ENCODE measurements at regions not wholly inside any gene's neighbourhood (a gene's known extent, or its start where the extent isn't known, plus 50 kb on each side); places are given as distances from the start of the nearest gene placed in this dataset.

DNA sequence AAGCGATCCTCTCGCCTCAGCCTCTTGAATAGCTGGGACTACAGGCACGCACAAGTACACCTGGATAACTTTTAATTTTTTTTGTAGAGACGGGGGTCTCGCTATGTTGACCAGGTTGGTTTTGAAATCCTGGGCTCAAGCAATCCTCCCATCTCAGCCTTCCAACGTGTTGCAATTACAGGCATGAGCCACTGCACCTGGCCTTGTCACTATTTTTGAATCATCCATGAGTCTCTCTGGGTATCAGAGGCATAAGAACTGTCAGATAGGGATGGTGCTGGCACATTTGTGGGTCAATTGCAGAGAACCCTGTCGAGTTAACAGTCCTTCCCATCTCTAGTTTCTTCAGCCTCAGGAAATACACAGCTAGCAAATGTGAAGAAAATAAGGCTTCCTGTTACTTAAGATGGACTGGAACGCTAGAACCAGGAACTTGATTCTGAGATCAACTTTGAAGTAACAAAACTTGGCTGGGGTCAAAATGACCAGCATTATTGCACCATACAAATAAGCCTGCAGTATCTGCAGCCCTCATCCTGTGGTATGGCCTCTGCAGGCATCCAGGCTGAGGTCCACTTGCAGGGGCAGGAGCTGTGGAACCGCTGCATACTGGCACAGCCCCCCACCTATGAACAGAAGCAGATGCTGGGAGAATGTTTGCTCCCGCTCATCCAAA, 124.3 kb upstream of the GADD45A start:
- DNase-seq (ENCODE audit: low read depth in 2 of 2), result no peak

DNA sequence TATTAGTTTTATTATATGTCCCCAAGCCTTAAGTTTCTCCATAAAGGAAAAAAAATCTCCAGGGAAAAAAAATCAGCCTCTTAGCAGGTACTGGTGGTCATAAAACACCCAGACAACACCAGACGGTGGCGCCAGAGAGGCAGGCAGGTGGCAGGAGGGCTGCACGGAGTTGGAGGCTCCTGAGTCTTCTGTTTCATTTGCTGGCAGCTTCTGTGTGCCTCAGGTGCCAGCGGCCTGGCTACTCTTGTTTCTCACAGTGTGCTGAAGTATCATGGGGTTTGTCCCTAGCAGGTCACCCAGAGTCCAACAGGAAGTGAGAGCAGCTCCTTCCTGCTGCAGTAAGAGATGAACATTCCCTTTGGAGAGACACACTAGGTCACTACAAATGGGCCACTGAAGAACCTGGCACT, 123.3 kb upstream of the GADD45A start:
- peak; percentile 86 to 89 for DNase-seq (ENCODE audit: low read depth in 2 of 2)

DNA sequence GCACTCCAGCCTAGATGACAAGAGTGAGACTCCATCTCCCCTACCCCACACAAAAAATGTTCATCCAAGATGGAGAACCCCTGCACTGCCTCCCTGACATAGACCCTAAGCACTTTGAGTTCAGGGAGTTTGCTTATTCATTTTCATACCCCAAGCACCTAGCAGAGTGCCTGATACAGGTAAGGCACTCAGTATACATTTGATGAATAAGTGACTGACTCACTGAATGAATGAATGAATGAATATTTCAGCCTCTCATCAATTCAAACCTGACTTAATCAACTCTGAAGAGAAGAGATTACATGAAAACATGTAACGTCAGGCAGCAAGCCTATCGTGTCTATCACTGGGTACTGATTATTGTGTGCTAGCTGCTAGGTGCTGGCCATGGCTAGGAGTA, 121.3 kb upstream of the GADD45A start:
- DNase-seq (ENCODE audit: low read depth in 2 of 2), result no peak

DNA sequence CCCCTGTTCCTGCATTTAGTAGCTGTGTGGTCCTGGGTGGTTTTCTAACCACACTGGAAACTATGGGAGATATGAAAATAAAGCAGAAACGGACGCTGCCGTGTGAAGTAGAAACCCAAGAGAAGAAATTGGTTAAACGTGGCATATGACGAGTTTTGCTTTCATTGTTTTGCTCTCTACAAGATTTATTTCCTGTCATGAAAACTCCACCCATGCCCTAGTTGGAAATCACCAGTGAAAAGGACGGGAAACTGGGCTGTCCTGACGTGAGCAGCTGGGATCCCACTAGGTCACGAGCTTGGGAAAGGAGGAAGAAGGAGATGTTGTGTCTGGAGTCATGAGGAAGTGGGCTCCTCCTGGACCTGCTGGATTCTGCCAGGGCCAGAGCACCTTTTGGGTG, 120.8 kb upstream of the GADD45A start:
- DNase-seq (ENCODE audit: low read depth in 2 of 2), result no peak

DNA sequence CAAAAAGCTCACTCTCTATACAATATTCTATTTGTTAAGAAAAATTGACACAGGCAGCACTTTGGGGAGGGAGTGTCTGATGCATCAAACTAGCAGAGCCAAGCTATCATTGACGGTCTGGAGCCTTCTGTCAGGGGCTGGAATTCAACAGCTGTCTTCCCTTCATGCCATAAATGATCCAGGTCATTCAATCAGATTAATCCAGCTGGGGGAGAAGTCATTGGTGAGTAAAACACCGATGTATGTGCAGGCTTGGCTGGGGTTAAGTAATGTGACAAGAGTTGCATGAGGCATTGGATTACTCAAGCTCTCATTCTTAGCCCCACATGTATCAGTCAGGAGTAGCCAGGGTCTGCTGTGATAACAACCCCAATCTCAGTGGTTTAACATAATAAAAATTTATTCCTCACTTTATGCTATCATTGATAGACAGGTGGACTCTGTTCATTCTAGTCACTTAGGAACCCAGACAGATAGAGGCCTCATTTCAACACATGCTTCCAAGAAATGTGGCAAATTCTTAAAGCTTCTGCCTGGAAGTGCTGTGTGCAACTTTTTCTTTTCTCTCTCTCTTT, 118.1 kb upstream of the GADD45A start:
- DNase-seq (ENCODE audit: low read depth in 2 of 2), result no peak

DNA sequence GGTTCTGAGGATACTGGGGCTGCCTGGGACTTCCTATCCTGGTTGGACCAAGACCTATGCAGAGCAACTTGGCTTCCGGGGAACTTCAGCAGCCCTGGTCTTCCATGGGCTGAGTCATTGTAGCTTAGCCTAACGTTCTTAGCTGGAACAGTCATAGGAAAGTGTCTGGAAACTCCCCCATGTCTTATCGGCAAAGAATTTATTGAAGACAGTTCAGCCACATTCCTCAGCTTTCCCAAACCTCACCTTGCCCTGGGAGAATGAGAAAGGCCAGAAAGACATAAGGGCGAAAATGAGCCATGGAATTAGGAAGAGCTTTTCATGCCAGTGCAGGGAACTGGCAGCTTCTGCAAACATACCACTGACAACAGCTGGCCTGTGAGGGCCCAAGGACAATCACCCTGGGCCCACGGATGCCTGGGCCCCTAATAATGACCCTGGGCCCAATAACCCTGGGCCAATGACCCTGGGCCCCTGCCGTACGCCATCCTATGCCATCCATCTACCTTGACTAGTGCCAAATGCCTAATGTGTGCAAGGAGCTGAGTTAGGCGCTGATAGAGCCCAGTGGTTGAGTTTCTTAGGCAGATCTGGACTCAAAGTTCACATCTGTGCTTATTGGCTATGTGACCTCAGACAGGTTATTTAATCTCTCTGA, 114.4 kb upstream of the GADD45A start:
- DNase-seq (ENCODE audit: low read depth in 2 of 2), result no peak

DNA sequence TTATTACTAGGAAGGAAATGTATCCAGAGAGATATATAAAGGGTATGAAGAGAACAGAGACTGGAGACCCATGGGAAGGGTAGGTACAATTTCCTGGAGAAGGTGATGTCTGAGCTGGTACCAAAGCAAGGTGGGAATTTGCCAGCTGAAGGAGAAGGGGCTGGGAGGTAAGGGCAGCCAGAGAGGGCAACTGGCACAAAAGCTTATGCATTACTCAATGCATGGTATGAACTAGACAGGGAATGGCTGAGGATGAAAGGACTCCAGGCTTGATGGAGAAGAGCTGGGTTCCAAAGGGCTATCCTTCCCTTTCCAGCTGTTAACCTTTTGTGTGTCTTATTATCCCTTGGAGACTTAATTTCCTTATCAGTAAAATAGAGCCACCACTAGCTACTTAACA, 113.6 kb upstream of the GADD45A start:
- DNase-seq (ENCODE audit: low read depth in 2 of 2), result no peak

DNA sequence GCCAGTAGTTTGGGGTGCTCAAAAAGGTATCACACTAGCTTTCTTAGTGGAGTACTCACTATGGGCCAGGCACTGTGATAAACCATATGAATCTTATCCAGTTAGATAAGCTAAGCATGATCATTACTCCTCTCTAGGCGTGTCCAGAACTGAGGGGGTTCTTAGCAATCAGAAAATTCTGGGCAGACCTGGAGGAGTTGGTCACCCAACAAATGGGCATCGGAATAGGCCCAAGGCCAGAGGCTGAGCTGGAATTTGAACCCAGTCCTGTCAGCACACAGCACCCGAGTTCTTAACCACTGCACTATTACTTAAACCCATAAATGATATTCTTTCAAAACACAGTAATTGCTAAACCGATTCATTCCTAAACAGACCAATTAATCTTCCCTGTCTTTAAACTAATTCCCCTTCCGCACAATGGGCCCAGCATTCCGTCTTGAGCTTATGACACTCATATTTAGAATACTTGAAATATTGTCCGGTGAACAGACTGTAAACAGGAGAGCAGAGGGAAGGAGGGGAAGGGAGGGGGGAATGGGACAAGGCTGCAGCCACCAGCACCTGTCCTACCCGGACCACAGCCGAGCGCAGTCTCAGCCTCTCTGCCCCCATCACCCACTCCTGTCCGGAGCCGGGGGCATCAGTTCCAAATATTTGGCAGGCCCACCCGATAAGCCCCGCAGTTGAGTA, 113.0 kb upstream of the GADD45A start:
- DNase-seq (ENCODE audit: low read depth in 2 of 2), result no peak

DNA sequence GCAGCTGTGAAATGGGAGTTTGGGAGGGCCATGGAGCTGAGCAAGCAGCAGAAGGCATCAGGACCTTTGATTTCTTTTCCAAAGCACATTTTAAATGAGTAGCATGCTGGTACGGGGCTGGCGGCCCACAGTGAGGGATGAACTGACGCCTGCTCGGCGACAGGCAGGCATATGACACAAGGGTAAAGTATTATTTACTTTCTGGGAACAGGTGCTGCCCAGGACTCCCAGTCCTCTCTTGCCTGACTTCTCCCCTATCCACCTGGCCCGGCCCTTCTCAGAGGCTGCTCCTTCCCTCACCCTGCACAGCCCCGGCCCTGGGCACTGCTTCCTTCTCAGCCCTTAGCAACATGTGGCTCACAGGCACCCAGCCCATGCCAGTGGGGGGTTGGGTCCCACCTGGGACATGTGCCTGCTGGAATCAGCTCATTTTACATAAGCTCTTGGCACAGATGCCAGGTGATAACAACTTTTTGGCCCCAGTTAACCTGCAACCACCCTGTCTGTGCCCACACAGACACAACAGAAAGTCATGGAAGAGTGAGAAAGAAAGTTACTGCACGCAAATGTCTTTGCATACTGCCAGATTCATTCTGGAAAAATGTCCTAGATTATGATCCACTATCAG, 112.3 kb upstream of the GADD45A start:
- DNase-seq (ENCODE audit: low read depth in 2 of 2), result no peak

DNA sequence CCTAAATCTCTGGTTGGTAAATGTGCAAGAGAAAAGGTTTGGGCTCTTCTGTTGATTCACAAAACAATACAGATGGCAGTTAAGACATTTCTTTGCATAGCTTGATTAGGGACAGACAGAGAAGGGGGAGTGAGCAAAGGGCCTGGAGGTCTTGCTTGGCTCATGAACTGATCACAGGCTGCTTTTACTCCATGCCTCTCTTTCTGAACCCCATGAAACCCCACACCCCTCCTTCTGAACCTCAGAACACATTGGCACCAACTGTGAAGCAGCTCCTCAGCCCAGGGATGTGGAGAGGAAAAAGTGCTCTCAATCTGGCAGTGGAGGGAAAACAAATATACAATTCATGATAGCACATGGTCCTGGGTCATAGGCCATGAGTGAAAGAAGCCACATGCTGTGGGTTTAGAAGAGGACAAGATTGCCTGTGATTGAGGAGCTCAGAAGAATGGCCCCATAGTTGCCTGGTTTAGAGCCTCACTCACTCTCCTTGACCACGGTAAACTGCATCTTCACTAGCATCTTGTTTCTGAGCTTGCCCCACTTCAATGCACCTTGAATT, 111.6 kb upstream of the GADD45A start:
- DNase-seq (ENCODE audit: low read depth in 2 of 2), result no peak

DNA sequence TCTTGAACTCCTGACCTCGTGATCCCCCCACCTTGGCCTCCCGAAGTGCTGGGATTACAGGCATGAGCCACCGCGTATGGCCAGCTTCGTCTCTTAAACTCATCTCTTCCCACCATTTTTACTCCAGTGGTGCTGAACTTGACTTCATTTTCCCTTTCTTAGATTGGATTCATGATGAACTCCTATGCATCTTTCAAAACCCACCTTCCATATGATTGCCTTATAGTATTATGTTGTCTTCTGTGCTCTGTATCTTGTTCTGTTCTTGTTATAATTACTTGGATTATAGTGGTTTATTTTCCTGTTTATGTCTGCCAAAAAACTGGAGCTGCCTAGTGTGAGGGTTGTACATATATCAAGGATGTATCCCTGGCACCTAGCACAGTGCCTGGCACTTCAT, 110.8 kb upstream of the GADD45A start:
- no peak for DNase-seq (ENCODE audit: low read depth in 2 of 2)

DNA sequence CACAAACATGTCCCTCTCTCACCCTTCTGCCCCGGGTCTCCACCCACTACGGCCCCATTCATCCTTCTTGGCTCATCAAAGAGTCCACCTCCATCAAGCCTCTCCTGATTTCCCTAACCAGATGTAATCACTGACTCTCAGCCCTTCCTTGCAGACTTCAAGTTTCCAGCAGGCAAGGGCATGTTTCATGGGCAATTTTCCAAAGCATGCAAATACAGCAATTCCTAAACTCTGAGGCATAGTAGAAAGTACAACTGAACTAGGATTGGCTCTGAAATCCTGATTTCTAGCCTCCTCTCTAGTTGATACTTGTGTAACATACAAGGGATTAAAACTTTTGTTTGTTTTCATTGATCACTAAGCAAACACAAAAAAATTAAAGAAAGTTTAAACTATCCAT, 109.1 kb upstream of the GADD45A start:
- DNase-seq (ENCODE audit: low read depth in 2 of 2), result no peak

DNA sequence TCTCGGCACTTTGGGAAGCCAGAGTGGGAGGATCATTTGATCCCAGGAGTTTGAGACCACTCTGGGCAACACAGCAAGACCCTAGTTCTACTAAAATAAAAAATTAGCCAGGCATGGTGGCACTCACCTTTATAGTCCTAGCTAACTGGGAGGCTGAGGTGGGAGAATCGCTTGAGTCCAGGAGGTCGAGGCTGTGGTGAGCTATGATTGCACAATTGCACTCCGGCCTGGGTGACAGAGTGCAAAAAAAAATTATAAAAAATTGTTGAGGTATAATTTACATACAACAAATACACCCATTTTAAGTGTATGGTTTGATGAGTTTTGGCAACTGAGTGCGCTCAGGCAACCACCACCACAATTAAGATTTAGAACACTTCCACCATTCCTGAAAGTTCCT, 108.5 kb upstream of the GADD45A start:
- no peak for DNase-seq (ENCODE audit: low read depth in 2 of 2)

DNA sequence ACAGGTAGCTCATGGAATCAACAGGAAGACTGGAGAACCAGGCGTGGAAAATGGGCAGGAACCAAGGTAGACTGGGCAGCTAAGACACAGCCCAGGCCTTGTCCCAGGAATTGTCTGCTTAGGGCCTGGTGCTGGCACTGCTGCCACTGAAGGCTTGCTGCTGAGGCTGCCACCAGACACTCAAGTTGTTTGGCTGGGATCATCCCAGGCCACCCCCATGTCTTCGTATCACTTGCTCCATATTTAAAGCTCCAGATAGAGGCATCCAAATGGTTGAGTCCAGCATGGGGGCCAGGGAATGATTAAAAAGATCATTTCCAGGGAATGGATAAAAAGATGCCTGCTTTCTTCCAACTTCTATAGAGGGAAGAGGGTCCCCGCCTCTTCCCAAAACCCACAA, 107.4 kb upstream of the GADD45A start:
- no peak for DNase-seq (ENCODE audit: low read depth in 2 of 2)

DNA sequence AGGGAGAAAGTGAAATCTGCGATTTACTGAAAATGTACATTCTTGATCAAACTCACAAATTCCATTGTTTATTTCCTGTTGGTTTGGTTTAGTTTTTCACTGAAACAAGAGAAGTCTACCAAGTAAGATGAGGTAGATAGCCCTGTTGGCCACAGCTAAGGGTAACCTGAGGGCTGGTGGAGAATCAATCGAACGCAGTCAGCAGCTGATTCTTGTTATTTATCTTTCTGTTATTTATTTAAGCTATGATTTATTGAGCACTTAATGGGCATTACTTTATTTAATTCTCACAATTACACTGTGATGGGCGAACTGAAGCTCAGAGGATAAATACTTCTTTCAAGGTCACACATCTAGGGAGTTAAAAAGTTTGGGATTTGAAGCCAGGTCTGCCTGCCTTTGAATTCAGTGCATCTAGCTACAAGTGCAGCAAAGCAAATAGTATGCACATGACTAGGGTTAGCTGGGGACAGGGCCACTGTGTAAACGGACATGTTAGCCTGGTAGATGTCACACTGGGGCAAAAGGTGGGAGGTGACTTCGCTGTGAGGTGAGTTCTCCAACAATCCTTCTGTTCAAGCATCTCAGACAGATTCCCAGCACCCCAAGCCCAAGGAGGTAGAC, 106.5 kb upstream of the GADD45A start:
- no peak for DNase-seq (ENCODE audit: low read depth in 2 of 2)

DNA sequence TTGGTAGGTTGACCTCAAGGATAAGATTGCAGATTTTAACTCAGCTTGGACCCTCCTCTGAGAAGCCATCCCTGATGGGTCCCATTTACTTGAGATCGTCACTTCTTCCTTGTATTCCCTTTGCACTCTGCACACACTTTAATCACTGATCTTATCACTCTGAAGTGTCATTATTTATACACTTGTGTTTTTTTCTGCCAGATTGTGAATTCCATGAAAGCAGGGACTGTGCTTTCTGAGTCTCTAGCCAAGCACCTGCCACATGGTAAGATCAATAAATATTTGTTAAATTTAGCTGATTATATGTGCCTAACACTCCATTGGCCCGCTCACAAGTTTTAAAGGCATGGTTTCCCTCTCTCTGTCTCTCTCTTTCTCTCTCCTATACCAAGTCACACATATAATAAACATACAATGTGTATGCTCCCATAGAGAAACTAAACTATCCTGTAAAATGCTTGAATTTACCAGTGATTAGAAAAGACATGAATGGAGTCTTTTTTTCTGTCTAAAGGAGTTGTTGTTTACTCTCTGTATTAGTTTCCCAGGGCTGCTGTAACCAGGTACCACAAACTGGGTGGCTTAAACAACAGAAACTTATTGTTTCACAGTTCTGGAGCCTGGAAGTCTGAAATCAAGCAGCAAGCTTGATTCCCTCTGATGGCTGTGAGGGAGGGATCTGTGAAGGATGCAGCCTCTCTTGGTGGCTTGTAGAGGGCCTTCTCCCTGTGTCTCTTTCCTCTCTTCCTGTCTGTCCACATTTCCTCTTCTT, 105.2 kb upstream of the GADD45A start:
- no peak for DNase-seq (ENCODE audit: low read depth in 2 of 2)

DNA sequence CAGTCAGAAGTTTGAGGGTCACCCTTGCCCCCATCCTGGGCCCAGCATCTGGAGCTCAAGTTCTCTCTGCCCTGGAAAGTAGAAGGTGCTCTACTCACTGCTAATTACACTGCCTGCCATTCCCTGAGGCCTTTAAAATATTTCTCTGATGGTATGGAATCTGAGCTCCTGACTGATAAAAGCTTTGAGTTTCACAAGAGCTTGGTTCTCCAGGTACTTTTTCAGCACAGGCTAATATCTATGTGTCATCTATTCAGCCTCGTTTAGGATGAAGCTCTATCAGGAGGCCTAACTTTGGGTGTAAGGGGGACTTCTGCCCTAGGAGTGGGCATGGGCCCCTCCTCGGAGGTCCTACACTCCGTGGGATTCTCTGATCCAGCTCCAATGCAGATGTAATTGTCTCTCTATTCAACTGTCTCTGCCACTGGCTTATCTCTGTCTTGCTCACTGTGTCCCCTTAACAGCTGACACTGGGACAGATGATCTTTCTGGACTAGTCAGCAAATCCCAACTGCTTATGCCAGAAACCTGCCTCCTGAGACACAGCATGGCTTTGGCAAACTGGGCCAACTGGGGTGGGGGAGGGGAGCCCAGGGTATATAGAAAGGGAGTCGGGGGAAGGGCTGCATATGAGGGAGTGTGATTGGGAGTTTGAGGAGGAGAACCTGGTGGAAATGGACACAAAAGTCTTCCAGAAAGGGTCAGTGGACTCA, 104.2 kb upstream of the GADD45A start:
- DNase-seq (ENCODE audit: low read depth in 2 of 2), result no peak

DNA sequence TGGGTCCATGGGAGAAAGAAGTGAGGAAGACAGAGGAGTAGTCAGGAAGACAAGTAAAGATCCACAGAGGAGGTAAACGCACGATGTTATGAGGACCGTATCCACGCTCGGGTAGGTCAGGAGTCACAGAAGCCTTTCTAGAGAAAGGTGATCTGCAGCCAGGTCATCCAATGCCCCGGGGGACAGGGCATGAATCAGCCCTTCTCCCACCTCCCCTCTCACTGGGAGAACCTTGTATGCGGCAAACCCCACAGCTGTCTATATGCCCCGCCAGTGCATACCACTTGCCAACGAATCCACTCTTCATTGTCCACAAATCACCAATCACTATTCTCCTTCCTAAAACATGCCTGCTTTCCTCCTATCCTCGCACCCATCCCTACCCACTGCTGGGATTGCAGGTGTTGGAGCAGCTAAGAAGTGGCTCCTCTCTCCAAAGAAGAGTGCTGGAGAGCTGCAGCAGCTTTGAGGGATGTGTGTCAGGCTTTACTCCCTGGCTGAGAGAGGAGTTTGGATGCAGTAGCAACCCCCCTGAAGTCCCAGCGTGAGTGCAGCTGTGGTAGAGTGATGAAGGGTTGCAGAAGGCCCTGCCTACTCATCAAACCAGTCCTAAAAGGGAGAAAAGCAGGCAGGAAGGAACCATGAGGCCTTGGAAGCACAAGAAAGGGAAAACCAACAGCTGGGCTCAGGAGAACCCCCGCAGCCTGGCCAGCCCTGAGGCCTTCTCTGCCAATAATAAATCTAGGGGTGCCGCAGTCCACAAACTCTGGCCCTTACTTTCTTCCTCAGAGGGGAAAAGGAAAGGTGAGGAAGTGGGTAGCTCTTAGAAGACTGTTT, 102.2 kb upstream of the GADD45A start:
- no peak for DNase-seq (ENCODE audit: low read depth in 2 of 2)

DNA sequence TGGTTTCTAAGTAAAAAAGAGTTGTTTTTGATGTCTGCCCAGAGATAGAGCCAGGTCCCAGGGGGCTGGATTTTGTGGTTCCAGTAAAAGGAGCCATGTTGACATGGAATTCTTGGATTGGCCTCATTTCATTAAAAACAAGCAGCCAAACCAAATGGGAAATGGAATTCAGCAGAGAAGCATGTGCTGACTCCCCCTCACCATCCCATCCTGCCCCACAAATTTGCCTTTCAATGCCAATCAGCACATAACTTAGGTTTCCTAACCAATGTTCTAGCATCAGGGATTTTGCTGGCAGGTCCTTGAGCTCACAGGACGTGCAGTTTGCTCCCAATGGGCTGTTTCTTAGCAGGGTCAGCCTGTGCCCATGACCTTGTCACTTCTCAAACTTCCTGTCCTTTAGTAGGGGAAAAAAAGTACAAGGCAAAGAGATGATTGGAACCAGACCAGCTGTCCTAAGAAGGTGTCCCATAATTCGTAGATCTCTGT, 101.5 kb upstream of the GADD45A start:
- no peak for DNase-seq (ENCODE audit: low read depth in 2 of 2)

Measured in stimulated activated CD4-positive, alpha-beta T cell treated with anti-CD3 and anti-CD28 coated beads, Interleukin-1b, Interleukin-23, amount 100 ng/mL, for 4 hours (primary cell).